ENCODE measurements at regions not wholly inside any gene's neighbourhood (a gene's known extent, or its start where the extent isn't known, plus 50 kb on each side); places are given as distances from the start of the nearest gene placed in this dataset.
"Not testable (repeated sequence)": the region's sequence is repeated elsewhere in the genome, so short reads cannot be mapped to it uniquely, and the experiment has no call there.

DNA sequence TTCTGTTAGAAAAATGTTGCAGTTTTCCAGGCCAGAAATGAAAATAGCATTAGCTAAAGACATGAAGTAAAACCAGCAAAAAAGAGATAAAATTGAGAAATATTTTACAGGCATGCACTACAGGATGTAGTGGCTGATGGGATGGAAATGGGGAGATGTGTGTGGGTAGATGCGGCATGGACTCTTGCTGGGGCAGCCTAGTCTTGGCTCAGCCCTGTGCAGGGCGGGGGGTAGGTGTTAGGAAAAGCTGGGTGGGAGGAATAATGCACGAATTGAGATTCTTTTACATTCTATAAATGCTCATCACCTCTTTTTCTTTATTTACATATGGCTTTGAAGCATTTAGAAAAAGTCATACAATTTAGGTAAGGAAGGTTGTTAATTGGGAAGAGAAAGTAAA lies 334.2 kb downstream of the NUP35 start:
- no peak for DNase-seq (ENCODE audit: low read depth)

DNA sequence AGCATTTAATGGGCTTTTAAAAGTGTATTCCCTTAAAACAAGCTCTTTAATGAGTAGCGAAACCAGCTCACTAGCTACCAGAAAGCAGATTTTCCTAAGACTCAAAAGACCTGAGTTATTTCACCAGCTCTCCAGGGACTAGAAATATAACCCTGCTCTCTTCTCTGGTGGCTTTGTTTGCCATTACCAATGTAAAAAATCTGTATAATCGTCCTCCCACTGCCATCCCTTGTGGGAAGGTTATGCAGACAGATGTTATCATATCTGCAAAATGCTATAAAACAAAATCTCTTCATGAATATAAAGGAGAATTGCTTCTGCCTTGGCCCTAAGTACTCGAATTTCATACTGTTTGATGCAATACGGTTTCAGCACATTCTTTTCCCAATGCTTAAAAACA lies 335.2 kb downstream of the NUP35 start:
- no peak for DNase-seq (ENCODE audit: low read depth)

DNA sequence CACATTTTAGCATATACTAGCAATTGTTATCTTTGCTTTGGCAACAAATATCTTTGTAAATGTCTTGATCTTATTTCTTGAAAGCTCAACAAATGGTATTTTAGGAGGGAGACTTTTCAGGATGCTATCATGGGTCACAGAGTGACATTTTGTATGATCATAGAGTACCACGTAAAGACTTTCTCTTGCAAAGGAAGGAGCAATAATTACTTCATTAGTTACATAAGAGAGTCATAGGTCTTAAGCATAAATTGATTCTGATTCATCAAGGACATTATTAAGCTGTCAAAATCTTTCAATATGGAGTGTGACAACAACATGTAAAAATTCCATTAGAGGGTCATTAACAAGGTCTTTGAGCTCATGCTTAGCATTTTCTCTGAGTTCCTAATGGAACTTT lies 339.6 kb downstream of the NUP35 start:
- no peak for DNase-seq (ENCODE audit: low read depth)

DNA sequence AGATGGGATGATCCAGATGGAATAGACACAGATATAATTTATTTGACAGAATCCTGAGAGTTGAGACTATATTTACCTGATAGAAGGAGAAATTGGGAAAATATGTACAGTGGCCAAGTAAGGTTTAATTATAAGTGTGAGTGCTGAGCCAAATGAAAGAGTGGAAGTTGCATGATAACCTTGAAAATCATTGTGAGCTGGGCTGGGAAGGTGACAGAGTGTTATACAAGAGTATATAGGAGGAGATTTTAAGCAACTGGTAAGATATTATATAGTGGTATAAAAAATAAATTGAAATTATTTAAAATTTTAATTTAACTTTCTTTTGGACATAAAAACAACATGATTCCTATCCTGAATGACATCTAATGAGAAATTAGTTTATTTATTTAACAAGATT lies 340.8 kb downstream of the NUP35 start:
- DNase-seq (ENCODE audit: low read depth), result no peak

DNA sequence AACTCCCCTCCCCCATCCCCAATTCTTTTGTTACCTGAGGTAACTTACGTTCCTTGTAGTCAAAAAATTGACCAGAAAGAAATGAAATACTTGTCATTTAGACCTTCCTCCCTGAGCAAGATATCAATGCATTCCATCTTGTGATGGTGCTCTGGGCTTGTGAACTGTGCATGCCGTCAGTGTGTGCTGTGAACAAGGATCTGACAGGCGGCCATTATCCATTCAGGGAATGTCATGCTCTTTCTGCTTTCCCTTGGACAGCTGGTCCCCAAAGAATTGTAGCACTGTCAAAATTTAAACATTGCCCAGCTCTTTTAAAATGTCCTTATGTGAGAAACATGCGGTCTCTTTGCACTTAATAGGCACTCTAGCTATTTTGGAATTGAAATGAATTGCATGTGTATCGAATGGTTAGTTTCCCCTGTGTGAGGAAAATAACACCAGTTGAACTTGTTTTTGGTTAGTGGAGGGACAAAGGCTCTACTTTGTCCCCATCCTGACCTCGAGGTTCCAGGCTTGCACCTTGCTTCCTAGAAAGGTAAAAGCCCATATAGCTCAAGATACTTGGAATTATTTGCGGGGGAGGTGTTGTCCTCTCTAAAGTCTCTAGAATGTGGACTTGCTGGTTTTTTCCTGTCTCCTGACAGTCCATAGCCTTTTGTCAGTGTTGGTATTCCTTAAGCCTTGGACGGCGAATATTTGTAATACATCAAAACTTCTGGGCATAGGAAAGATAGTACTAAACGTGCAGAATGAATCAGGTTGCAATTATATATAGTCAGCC lies 350.9 kb downstream of the NUP35 start:
- no peak for DNase-seq (ENCODE audit: low read depth)

DNA sequence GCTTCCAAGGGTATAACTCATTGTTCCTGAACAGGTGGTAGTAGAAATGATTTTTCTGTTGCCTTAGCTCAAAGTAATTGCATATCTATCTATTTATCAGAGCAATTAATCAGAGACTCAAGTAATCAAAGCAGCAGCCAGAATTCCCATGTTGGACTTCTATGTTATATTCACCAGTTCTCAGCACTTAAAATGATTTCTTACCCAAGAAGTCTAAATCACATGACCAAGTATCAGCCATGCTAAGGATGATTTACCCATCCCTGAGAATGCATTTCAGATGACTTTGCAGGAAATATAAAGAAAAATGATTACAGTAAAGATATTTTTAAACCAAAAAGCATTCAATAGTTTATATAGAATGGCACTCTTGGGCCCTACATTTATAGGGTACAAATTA lies 352.2 kb downstream of the NUP35 start:
- no peak for DNase-seq (ENCODE audit: low read depth)

DNA sequence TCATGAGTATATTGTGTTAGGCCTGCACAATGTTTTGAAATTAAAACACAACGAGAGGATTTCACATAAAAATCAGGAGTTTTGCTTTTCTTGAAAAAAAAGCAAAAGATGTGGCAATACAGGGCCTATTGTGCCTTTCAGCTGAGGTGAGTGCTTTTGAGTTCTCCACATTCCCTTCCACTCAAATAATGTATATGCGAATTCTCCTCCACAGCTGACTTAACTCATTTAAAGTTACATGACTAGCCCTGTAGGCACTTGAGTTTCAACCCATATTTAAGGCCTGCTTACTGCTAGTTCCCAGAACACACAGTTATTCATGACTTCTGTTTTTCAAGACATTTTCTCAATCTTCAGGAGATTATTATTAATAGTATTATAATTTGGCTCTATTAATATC lies 353.1 kb downstream of the NUP35 start:
- no peak for DNase-seq (ENCODE audit: low read depth)

DNA sequence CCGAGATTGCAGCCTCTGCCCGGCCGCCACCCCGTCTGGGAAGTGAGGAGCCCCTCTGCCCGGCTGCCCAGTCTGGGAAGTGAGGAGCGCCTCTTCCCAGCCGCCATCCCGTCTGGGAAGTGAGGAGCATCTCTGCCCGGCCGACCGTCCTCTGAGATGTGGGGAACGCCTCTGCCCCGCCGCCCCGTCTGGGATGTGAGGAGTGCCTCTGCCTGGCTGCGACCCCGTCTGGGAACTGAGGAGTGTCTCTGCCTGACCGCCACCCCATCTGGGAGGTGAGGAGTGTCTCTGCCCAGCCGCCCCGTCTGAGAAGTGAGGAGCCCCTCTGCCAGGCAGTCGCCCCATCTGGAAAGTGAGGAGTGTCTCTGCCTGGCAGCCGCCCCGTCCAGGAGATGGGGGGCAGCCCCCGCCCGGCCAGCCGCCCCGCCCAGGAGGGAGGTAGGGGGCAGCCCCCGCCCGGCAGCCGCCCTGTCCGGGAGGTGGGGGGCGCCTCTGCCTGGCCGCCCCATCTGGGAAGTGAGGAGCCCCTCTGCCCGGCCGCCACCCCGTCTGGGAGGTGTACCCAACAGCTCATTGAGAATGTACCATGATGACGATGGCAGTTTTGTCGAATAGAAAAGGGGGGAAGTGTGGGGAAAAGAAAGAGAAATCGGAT lies 354.8 kb downstream of the NUP35 start:
- not testable (repeated sequence) for DNase-seq (ENCODE audit: low read depth)

DNA sequence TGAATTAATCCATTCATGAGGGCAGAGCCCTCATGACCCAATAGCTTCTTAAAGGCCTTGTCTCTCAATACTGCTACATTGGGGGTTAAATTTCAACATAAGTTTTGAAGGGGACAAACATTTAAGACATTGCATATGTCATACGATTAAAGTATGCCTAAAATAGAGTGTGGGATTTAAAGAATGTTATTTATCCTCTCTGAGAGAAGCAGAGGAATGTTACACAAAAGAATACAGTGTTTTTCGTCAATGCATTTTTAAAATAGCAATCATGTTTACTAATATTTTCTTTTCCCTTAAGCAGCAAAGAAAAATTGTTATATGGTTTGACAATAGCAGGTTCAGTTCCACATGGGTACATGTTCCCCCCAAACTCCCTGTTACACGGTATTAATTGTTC lies 363.1 kb downstream of the NUP35 start:
- no peak for DNase-seq (ENCODE audit: low read depth)

DNA sequence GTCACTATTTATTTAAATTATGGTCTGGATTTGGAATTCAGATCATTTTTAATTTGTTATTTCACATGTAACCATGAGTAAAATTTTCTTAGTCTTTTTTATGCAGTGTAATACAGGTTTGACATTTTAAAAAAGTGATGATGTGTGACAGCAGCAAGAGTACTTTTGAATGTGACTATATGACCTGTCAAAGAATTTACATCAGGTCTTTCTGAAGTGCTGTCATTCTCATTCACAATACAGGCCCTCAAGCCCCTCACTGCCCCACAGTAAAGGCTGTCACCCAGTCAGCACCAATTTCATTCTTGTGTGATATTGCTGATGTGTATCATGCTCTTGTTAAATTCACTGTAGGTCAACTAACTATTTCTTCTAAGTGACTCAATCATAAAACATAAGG lies 364.2 kb downstream of the NUP35 start:
- no peak for DNase-seq (ENCODE audit: low read depth)

DNA sequence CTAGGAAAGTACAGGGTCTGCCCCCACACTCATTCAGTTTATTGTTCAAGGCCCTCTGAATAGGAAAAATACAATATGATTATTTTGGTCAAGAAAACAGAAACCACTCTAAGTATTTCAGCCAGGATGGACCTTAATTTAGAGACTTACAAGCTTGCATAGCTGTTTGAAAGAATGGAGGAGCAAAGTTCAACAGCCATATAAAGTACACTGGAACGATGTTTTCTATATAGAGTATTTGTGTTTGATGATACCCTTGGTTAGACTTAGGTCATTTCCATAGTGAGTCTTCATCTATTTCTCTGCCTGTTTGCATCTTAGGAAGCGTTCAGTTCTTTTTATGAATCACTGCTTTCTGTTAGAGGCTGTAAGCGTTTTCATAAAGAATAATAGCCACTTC lies 366.2 kb downstream of the NUP35 start:
- DNase-seq (ENCODE audit: low read depth), result no peak

DNA sequence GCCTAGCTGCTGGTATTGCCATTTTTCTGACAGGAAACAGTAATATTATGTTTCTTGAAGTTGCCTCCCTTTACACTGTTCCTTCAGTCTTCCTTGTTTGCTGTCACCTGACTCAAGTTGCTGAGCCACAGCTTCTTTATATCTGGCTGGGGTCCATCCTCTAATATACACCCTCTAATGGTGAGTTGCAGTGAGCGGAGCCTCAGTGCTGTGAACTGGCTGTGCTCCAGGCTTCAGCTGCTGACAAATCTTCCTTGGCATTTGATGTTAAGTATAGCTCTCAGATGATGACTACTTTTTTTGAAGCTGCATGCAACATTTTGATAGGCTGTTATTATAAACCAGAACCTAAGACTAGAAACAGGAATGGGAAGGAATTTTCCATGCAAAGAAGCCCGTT lies 366.7 kb downstream of the NUP35 start:
- DNase-seq (ENCODE audit: low read depth), result no peak

DNA sequence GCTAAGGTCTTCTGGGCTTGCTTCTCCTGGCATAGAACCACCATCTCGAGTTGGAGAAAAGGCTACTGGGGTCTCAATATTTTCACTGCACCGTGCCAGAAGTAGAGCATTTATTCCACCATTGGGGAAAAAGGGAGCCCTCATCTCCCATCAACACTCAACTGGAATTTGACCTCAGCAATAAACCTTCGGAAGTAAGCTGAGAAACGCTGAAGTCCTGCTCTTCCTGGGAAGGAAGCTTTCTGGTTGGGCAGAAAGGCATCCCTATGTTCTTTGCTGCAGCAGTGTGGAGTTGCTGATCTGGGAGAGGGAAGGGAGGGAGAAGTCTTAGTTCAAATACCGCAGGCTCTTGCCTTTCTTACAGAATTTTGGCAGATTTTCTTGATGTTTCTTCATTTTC lies 368.8 kb downstream of the NUP35 start:
- DNase-seq (ENCODE audit: low read depth), result no peak

DNA sequence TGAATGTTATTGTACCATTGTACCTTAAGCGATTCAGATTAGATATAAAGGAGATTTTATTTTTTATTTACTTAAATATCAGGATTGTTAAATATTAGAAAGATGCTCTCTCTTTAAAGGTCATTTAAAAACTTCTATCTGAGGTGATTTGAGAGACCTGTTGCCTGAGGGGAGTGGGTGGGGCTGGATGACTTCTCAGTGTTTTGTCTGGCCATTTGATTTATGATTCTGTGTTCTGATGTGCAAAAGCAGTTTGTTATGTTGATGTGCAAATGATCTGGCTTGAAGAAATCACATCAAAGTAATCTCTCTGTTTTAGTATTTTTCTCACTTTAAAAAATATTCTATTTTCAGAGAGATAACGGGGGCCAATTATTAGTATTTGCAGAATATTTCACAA lies 370.8 kb downstream of the NUP35 start:
- no peak for DNase-seq (ENCODE audit: low read depth)

DNA sequence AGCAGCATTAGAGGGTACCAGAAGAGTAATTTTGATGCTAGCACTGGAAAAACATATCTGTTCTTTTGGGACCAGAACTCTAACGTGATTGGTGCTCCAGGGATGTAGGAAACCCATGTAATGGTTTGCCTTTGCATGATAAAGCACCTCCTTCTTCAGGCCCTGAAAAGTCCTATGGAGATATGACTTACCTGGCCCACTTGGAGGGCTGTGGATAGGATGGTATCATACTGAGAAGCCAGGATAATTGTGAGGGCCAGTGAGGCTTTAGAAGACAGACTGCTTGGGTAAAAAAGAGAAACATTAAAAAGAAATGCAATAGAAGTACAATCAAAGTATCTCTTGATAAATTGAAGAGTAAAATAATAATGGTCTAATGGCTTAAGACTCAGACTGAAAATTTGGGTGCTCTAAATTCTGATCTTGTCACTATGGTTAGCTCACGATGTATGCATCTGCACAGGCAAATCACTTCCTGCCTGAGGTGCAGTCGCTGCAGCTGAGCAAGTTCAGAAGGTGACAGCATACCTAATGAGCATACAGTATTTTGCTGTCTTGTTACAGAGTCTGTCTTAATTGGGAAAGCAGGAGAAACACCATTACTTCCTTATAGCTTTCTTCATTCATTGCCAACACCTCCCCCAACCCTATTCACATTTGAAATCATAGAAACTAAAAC lies 371.5 kb downstream of the NUP35 start:
- DNase-seq (ENCODE audit: low read depth), result no peak

DNA sequence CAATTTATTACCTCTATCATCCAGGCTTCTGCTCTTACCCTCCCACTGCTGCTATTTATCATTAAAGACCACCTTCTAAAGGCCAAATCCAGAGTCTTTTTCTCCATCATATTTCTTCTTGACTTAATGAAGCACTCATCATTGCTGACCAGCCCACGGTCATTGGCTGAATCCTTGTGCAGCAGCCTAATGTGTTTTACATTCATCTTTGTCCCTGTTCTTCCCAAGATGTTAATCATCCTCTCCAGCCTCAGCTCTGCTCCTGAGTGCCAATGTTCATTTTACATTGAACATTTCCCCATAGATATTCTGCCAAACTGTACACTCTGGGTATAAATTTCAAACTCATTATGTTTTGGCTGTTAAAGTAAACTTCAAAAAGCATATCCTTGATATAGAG lies 373.6 kb downstream of the NUP35 start:
- no peak for DNase-seq (ENCODE audit: low read depth)

DNA sequence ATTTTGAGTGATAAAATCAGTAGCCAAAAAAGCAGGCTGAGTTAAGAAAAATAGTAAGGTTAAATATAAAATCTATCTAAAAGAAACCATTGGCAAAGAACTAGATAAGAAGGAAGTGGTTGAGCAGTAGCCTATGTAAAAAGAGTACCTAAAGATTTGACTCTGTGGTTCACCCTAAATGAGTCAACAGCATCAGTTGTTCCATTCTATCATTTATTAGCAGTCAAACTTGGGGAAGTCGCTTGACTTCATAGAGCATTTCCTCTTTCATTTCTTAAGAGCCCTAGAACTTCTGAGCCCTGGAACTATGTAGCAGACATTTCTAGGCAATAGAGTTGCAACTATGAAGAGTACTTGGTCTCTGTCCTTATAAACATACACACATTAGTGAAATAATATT lies 381.7 kb downstream of the NUP35 start:
- DNase-seq (ENCODE audit: low read depth), result no peak

DNA sequence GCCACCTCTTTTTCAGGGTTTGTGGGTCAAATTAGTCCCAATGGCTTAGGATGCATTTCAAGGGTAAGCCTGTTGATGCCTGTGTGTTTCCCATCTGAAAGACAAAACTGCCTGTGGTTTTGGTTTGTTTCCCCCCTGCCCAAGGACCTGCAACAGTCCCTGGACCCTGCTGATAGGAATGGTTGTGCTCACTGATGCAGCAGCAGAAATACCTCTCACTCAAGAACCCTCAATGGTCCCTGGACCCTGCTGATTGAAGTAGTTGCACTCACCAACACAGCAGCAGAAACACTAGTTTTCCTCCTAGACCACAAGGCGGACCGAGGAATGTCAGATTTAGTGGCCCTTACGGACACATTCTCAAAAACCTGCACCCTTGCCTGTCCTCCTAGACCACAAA lies 386.9 kb downstream of the NUP35 start:
- no peak for DNase-seq (ENCODE audit: low read depth)

DNA sequence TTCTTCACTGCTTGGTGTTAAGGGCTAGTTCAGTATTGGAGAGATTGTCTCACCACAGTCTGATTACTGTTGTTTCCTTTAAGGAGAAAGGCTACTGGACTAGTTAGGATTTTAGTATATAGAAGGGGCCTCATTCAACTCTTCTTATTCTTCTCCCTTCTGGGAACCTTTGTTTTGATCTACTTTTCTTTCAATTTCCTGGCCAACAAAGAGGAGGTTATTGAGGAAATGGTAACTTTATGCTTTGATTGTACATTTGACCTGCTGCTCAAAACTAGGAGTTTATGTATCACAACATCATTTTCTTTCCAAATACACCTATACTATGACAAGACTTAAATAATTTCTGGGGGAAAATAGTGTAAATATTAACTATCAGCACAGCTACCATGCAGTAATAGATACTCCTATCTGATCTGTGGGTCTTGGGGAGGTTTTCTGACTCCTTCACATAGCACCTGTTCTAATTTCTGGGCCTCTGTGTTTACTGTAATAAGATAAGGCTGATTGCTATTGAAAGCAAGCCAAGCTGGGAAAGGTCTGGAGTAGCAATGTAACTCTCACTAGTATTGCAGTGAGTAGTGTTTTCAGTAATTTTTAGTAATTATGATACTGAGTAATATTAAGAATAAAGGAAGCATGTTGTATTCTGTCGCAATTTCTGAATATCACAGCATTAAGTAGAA lies 395.3 kb downstream of the NUP35 start:
- no peak for DNase-seq (ENCODE audit: low read depth)

DNA sequence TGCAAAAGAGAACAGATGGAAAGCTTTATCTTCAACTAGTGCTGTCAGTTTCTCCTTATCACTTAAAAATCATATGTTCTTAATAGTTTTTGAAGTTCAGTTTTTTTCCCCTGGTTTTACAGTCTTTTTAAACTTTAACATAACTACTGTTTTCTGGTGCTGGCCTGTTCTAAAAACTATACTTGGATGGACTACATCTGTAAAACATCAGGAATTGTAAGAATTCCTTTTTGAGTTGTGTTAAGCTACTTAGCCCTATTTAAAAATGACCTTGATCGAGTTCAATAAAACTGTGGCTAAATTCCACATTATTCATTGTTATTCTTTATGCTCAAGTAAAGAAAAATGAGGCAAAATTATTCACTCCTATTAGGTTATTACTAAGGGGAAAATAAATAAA lies 397.7 kb downstream of the NUP35 start:
- no peak for DNase-seq (ENCODE audit: low read depth)

DNA sequence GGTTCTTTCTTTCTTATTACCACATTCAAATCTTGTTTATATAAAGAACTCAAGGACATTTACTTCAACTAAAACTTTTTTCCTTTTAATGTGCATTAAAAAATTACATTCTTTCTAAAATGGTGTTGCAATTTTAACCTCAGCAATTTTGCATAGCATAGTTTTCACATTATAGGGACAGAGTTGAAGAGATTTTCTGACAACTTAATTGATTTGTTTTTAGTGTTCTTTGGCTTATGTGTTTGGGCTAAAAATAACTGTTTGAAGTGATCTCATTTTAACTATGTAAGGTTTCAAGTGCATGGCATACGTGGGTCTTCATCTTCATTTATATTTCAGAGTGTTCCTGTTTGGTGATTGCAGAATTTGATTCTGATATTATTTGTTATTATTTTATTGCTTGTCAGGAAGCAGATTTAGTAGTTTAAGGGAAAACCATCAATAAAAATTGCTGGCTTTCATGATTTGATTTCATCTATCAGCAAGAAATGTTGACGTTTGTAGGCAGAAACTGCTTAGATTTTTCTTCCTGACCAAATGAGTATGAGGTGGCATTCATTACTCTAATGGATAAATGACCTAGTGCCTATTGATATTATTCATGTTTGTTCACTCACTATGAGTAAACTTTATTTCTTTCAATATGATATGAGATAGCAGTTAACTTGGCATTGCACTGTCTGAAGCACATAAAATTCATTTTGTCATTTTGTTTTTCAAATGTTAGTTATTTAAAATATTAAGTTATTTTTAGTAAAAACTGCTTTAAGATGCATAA lies 398.4 kb downstream of the NUP35 start:
- no peak for DNase-seq (ENCODE audit: low read depth)

Data from forelimb muscle (tissue), 1 donor.